ENCODE measurements at regions not wholly inside any gene's neighbourhood (a gene's known extent, or its start where the extent isn't known, plus 50 kb on each side); places are given as distances from the start of the nearest gene placed in this dataset.

DNA sequence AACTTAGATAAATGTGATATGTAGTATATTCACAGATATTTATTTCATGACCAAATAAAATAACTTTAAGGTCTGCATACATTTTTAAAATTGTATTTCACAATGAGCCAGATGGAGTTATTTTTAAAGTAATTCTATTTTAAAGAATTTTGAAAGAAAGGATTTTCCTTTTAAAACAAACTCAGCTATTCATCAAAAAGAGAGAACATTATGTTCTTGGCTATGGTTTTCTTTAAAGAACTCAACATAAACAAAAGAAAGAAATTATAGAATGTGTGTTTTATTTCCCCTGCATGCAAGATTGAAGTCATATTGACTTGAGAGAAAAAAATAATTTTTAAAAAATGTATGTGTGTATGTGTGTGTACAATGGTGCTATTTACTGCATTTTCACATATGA lies 1023.6 kb upstream of the CITED2 start:
- H3K4me3 ChIP-seq, result no peak overlapping the region
- no peak for DNase-seq (ENCODE audit: low spot score)
- H3K27me3 ChIP-seq (replicated peaks; ENCODE audit: insufficient read depth), result no peaks in the 10 kb centered on the region
- no peaks in the 10 kb centered on the region for H3K36me3 ChIP-seq
- no peaks in the 10 kb centered on the region for H3K9me3 ChIP-seq
- H3K4me1 ChIP-seq (replicated peaks), result no peaks in the 10 kb centered on the region
- TF ChIP-seq, protein P1, sequence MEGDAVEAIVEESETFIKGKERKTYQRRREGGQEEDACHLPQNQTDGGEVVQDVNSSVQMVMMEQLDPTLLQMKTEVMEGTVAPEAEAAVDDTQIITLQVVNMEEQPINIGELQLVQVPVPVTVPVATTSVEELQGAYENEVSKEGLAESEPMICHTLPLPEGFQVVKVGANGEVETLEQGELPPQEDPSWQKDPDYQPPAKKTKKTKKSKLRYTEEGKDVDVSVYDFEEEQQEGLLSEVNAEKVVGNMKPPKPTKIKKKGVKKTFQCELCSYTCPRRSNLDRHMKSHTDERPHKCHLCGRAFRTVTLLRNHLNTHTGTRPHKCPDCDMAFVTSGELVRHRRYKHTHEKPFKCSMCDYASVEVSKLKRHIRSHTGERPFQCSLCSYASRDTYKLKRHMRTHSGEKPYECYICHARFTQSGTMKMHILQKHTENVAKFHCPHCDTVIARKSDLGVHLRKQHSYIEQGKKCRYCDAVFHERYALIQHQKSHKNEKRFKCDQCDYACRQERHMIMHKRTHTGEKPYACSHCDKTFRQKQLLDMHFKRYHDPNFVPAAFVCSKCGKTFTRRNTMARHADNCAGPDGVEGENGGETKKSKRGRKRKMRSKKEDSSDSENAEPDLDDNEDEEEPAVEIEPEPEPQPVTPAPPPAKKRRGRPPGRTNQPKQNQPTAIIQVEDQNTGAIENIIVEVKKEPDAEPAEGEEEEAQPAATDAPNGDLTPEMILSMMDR (IDR thresholded peaks at IDR 0.05), result no peak
- TF ChIP-seq POLR2AphosphoS5 (IDR thresholded peaks at IDR 0.05), result no peak
- no peak for TF ChIP-seq POLR2A (IDR thresholded peaks at IDR 0.05)
- intact Hi-C loops (cut with DNase I), result no loop called here
- H3K27ac ChIP-seq, result no peak overlapping the region

DNA sequence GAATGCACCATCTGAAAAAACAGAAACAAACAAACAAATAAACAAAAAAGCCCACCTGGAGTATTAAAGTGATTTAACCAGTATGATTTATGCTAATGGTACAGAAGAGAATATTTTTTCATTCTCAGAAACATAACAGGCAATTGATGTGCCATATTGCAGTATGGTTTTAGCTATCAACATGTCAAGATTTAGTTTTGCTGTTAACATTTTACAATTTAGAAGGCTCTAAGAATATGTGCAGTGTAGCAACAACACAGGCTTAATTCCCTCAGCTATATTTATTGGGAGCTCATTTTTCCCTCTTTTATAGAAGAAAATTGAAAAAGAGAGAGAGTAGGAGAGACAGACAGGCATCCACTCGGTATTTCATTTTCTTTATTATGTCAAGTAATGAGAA lies 1022.7 kb upstream of the CITED2 start:
- TF ChIP-seq, protein P1 (IDR thresholded peaks at IDR 0.05), result no peak
- no peak for TF ChIP-seq POLR2A (IDR thresholded peaks at IDR 0.05)
- no peak for TF ChIP-seq POLR2AphosphoS5 (IDR thresholded peaks at IDR 0.05)
- 84% methylated on average over 1 of the region's 1 CpG for WGBS
- Histone ChIP-seq H3K36me3 (no peaks in the 10 kb centered on the region), H3K4me3 (no peak overlapping the region), H3K27ac (no peak overlapping the region), H3K9me3 (no peaks in the 10 kb centered on the region), H3K4me1 (replicated peaks) (no peaks in the 10 kb centered on the region), H3K27me3 (replicated peaks; ENCODE audit: insufficient read depth) (no peaks in the 10 kb centered on the region)
- no peak for DNase-seq (ENCODE audit: low spot score)
- intact Hi-C loops (cut with DNase I), result no loop called here

GRCh38 chr6:140393665-140394540 lies 1019.5 kb upstream of the CITED2 start:
- H3K4me1 ChIP-seq (replicated peaks), result no peaks in the 10 kb centered on the region
- H3K27me3 ChIP-seq (replicated peaks; ENCODE audit: insufficient read depth), result no peaks in the 10 kb centered on the region
- H3K9me3 ChIP-seq, result no peaks in the 10 kb centered on the region
- no peak for DNase-seq (ENCODE audit: low spot score)
- intact Hi-C loops (cut with DNase I), result no loop called here
- H3K36me3 ChIP-seq, result no peaks in the 10 kb centered on the region
- no peak overlapping the region for H3K27ac ChIP-seq
- WGBS, result 33% methylated on average over 6 of the region's 6 CpGs
- TF ChIP-seq POLR2AphosphoS5 (IDR thresholded peaks at IDR 0.05), result no peak
- H3K4me3 ChIP-seq, result no peak overlapping the region

GRCh38 chr6:140388815-140389214 lies 1014.4 kb upstream of the CITED2 start:
- Histone ChIP-seq H3K4me1 (replicated peaks) (no peaks in the 10 kb centered on the region), H3K27me3 (replicated peaks; ENCODE audit: insufficient read depth) (no peaks in the 10 kb centered on the region), H3K36me3 (no peaks in the 10 kb centered on the region), H3K4me3 (no peak overlapping the region), H3K27ac (no peak overlapping the region), H3K9me3 (no peaks in the 10 kb centered on the region)
- no peak for DNase-seq (ENCODE audit: low spot score)
- TF ChIP-seq POLR2AphosphoS5 (IDR thresholded peaks at IDR 0.05) (no peak), POLR2A (IDR thresholded peaks at IDR 0.05) (no peak)
- TF ChIP-seq, protein P1 (IDR thresholded peaks at IDR 0.05), result no peak
- 61% methylated on average over 1 of the region's 1 CpG for WGBS
- intact Hi-C loops (cut with DNase I), result no loop called here

DNA sequence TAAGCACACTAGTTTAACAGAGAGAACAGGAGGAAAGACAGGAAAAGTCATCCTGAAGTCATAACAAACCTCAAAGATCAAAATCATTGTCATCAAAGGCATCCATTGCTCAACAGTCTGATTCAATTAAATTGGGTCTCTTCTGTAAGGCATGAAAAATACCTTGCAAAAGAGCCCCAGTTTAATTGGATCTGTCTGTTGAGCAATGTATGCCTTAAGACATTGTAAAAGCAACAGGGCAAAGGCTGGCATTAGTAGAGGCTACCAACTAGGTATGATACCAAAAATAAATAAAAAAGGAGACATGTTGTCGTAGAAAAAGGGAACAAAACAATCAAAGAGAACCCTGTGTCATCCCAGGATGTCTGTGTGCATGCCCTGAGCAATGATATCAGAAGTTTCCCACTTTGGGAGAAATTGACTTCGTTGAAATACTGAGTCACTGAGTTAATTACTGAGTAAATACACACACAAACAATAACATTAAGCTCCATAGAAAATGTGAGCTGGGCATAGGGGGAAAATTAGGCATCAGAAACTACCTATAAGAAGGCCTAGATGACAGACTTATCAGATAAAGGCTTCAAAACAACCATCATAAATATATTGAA lies 1013.8 kb upstream of the CITED2 start:
- intact Hi-C loops (cut with DNase I), result no loop called here
- Histone ChIP-seq H3K4me1 (replicated peaks) (no peaks in the 10 kb centered on the region), H3K4me3 (no peak overlapping the region), H3K9me3 (no peaks in the 10 kb centered on the region), H3K27ac (no peak overlapping the region), H3K27me3 (replicated peaks; ENCODE audit: insufficient read depth) (no peaks in the 10 kb centered on the region), H3K36me3 (no peaks in the 10 kb centered on the region)
- TF ChIP-seq POLR2A (IDR thresholded peaks at IDR 0.05) (no peak), POLR2AphosphoS5 (IDR thresholded peaks at IDR 0.05) (no peak)
- TF ChIP-seq, protein P1 (IDR thresholded peaks at IDR 0.05), result no peak
- 71% methylated on average over 2 of the region's 2 CpGs for WGBS
- DNase-seq (ENCODE audit: low spot score), result no peak
